GM12865 (cell line): ENCODE measurements at regions not wholly inside any gene's neighbourhood (a gene's known extent, or its start where the extent isn't known, plus 50 kb on each side); places are given as distances from the start of the nearest gene placed in this dataset.

ENCODE experiments used
- DNase-seq: peaks from one replicate; pipeline ENCODE4 v3.0.0; 2010; ENCODE audit warnings: low read depth
- H3K4me3 ChIP-seq: 2 replicates; pipeline ENCODE4 v1.5.1; 2011; ENCODE audit warnings: mild to moderate bottlenecking, low read depth, low read length, control low read depth
- TF ChIP-seq, protein P1 (sequence below): IDR thresholded peaks from 2 replicates; pipeline ENCODE4 v1.5.1; 2011; ENCODE audit warnings: low read length, control low read depth, low read depth, inconsistent platforms; ENCODE audit not compliant: insufficient read depth; ENCODE audit errors: missing control alignments

DNA sequence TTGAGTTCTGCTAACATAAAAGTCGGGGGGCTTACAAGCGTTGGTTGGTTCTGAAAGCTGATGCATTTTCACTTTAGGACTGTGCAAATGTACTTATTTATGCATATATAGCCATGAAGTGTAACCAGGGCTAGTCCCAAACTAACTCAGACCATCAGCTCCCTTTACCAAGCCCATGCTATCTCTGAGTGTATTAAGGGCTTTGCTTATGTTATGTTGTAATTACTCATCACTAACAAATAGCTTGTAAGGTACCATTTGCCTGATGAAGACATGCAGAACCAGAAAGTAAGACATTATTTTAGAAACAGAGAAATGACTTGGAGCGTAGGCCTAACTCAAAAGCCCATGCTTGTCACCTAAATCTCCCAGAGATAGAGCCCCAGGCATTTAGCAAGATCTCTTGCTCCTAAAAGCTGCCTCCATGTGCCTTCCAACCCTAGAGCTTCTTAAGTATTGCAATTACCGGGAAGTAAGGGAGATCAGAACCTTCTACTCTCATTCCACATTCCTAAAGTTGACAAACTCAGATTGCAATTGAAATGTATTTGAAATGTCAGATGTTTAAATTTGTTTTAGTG, 362.9 kb upstream of the RBMS3 start:
- H3K4me3 ChIP-seq: no peak overlapping the region
- TF ChIP-seq, protein P1, sequence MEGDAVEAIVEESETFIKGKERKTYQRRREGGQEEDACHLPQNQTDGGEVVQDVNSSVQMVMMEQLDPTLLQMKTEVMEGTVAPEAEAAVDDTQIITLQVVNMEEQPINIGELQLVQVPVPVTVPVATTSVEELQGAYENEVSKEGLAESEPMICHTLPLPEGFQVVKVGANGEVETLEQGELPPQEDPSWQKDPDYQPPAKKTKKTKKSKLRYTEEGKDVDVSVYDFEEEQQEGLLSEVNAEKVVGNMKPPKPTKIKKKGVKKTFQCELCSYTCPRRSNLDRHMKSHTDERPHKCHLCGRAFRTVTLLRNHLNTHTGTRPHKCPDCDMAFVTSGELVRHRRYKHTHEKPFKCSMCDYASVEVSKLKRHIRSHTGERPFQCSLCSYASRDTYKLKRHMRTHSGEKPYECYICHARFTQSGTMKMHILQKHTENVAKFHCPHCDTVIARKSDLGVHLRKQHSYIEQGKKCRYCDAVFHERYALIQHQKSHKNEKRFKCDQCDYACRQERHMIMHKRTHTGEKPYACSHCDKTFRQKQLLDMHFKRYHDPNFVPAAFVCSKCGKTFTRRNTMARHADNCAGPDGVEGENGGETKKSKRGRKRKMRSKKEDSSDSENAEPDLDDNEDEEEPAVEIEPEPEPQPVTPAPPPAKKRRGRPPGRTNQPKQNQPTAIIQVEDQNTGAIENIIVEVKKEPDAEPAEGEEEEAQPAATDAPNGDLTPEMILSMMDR: no peak
- DNase-seq: no peak

DNA sequence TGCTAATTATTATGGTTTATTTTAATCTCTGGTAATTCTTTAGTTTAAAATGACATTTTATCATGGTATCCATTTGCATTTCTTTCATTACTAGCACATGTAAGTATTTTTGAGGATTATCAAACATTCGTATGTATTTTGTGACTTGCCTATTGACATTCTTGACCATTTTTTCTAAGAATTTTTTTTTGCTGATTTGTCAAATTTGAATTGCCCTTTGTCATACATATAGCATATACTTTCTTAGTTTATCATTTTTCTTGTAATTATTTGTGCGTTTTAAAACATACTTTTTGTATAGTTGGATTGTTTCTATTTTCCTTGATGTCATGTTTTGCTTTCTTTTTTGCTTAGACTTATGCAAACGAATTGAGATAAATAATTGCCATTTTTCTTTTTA, 358.5 kb upstream of the RBMS3 start:
- no peak overlapping the region for H3K4me3 ChIP-seq
- no peak for DNase-seq
- TF ChIP-seq, protein P1: no peak

DNA sequence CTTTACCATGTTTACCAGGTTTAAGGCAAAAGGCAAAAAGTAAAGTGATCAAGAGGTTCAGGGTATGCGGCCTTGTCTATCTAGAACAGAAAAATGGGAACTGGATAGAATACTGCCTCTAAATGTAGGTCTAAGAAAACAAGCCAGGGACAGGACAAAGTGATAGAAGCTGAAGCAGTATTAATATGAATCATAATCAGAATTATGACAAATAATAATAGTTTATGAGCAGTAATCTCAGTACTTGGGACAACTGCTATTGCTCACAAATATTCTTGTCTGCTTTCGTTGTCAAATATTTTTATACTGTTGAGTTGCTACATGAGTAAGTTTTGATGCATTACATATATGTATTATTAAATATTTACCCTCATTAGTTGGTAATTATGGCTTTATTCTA, 356.9 kb upstream of the RBMS3 start:
- TF ChIP-seq, protein P1: no peak
- H3K4me3 ChIP-seq: no peak overlapping the region
- no peak for DNase-seq

DNA sequence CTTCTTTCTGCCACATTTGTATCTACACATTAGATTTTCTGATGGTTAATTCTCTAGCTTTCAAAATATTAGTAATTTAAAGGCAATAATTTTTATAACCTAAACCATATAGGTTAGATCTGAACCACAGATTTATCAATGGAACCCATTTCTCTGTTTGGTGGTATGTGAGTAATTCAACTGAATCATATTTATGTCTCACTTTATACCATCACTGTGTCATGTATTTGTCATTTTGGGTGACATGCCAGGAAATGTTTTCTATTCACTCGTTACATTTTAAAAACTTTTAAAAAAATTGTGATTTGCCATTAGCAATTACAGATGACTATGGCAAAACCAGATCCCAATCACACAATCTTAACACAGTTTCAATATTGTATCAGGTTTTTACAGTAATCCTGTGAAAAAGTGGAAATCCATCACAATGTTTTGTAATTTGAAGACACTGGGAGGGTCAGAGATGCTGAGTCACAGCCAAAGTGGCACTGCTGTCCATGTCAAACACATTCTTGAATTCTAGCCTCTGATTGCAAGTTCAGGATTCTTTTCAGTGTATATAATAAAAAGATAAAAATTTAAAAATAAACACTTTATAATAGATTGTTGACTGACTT, 356.0 kb upstream of the RBMS3 start:
- no peak for DNase-seq
- TF ChIP-seq, protein P1: no peak
- no peak overlapping the region for H3K4me3 ChIP-seq

DNA sequence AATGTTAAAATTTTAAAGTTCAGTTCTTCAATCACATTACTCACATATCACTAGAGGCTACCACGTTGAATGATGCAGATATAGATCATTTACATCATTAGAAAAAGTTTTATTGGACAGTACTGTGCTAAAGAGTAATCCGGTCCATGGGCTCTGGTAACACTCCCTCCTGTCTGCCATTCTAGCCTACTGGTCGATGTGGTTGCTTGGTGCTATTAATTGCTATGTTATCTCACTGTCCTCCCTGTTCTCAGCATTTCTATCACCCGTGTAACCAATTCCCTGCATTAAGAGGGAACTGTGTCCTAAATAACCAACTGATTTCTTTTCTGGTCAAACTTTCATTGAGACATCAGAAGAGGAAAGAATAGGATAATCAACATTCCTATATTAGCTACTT, 347.5 kb upstream of the RBMS3 start:
- H3K4me3 ChIP-seq: no peak overlapping the region
- TF ChIP-seq, protein P1: no peak
- DNase-seq: no peak

DNA sequence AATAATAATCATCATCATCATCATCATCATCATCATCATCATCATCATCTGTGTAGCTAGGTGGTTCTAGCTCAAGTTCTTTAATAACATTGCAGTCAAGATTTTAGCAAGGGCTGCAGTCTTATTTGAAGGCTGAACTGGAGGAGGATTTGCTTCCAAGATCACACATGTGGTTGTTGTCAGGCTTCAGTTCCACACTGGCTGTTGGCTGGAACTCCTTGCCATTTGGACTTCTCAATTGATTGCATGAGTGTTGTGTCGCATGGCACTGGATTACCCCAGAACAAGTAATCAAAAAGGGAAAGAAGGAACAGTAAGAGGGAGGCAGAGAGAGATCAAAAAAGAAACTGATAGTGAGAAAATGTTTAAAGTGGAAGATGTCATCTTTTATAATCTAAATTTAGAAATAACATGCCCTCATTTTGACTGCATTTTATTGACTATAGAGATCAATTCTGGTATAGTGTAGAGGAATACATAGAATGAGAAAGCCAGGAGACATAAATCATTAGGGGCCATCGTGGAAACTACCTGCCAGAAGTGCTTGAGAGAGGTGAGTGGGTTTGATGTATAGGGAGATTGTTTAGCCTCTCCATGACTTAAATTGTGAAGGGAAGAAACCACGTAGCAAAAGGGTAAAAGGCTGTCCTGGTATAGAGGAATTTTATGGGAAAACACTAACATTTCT, 346.6 kb upstream of the RBMS3 start:
- no peak for DNase-seq
- H3K4me3 ChIP-seq: no peak overlapping the region
- TF ChIP-seq, protein P1: no peak
